CD4-positive, alpha-beta T cell treated with Interferon gamma for 1 hour (primary cell): ENCODE measurements at regions not wholly inside any gene's neighbourhood (a gene's known extent, or its start where the extent isn't known, plus 50 kb on each side); places are given as distances from the start of the nearest gene placed in this dataset.
"Not testable (repeated sequence)": the region's sequence is repeated elsewhere in the genome, so short reads cannot be mapped to it uniquely, and the experiment has no call there.

ENCODE experiments used
- DNase-seq: peaks from one replicate; pipeline ENCODE4 v3.0.0-alpha.2; 2020

- no peak for DNase-seq
Measured at GRCh38 chr2:47690132-47690531, 92.8 kb upstream of the MSH6 start.

- not testable (repeated sequence) for DNase-seq
Measured at GRCh38 chr2:47689118-47689517, 93.8 kb upstream of the MSH6 start.

- no peak for DNase-seq
Measured at GRCh38 chr2:47688561-47688960, 94.4 kb upstream of the MSH6 start.

GRCh38 chr2:47687856-47688255, 95.1 kb upstream of the MSH6 start:
- DNase-seq: no peak

- no peak for DNase-seq
Measured at GRCh38 chr2:47686018-47686417, 96.9 kb upstream of the MSH6 start.

- no peak for DNase-seq
Measured at GRCh38 chr2:47682216-47682749, 100.7 kb upstream of the MSH6 start.

GRCh38 chr2:47676261-47676926, 105.6 kb upstream of the KCNK12 start:
- no peak for DNase-seq

GRCh38 chr2:47675196-47675825, 104.5 kb upstream of the KCNK12 start:
- no peak for DNase-seq

- no peak for DNase-seq
Measured at GRCh38 chr2:47666332-47666731, 95.5 kb upstream of the KCNK12 start.

GRCh38 chr2:47664817-47665216, 94.0 kb upstream of the KCNK12 start:
- DNase-seq: no peak

GRCh38 chr2:47662552-47662951, 91.8 kb upstream of the KCNK12 start:
- no peak for DNase-seq

- DNase-seq: no peak
Measured at GRCh38 chr2:47661310-47661709, 90.5 kb upstream of the KCNK12 start.

GRCh38 chr2:47660168-47660567, 89.4 kb upstream of the KCNK12 start:
- no peak for DNase-seq

GRCh38 chr2:47658646-47659320, 88.0 kb upstream of the KCNK12 start:
- DNase-seq: no peak

- no peak for DNase-seq
Measured at GRCh38 chr2:47657886-47658489, 87.2 kb upstream of the KCNK12 start.

GRCh38 chr2:47656715-47657600, 86.2 kb upstream of the KCNK12 start:
- no peak for DNase-seq

- DNase-seq: no peak
Measured at GRCh38 chr2:47655563-47655880, 84.7 kb upstream of the KCNK12 start.

GRCh38 chr2:47654790-47655562, 84.2 kb upstream of the KCNK12 start:
- DNase-seq: peak; percentile 16

- no peak for DNase-seq
Measured at GRCh38 chr2:47653902-47654789, 83.4 kb upstream of the KCNK12 start.

- no peak for DNase-seq
Measured at GRCh38 chr2:47653036-47653435, 82.3 kb upstream of the KCNK12 start.
